ENCODE measurements at regions not wholly inside any gene's neighbourhood (a gene's known extent, or its start where the extent isn't known, plus 50 kb on each side); places are given as distances from the start of the nearest gene placed in this dataset.

DNA sequence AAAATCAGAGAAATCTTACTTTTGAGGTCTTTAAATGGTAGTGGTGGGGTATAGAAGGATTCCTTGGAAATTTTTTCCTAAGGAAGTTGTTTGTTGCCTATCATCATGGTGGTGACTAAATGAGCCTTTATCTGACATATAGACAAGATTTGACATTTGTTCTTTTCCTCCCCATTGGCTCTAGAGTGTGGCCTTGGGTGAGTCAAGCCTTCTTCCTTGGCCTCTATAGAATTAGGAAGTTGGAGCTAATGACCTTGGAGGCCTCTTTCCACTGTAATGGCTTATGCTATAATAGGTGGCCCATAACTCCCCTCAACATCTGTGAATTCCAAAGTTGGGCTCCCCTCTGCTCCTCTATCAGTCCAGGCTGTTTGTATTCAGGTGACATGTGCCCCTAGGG, 79.1 kb upstream of the HNF1B start:
- Histone ChIP-seq H3K36me3 (ENCODE audit: control insufficient read depth in 2 of 2, insufficient read depth in 2 of 2, low read length in 1 of 2) (no peaks in the 10 kb centered on the region), H3K4me3 (no peak overlapping the region), H3K9ac (ENCODE audit: control insufficient read depth, insufficient read depth, low read length) (no peak overlapping the region), H2AFZ (ENCODE audit: control insufficient read depth, low read depth, low read length) (no peak overlapping the region), H3K27me3 (replicated peaks in 1 of 2; ENCODE audit: control insufficient read depth in 2 of 2, insufficient read depth in 2 of 2, low read length in 1 of 2) (no peaks in the 10 kb centered on the region), H3K4me1 (ENCODE audit: control insufficient read depth, insufficient read depth, low read length) (peaks cover 52% of the 10 kb centered on the region), H3K4me2 (ENCODE audit: control insufficient read depth, insufficient read depth) (no peak overlapping the region), H3K9me3 (replicated peaks; ENCODE audit: control insufficient read depth, insufficient read depth, low read length) (no peaks in the 10 kb centered on the region), H3K27ac (ENCODE audit: control insufficient read depth, insufficient read depth) (no peak overlapping the region), H3K79me2 (ENCODE audit: control insufficient read depth, insufficient read depth, low read length) (no peaks in the 10 kb centered on the region), H4K20me1 (ENCODE audit: control insufficient read depth, insufficient read depth) (no peaks in the 10 kb centered on the region)
- ChIA-PET POLR2A (no interaction called here), RAD21 (ENCODE audit: unreplicated experiment) (no interaction called here), CTCF (no interaction called here), SMC1A (ENCODE audit: uncharacterized antibody, unreplicated experiment) (interaction anchor here (3.2 kb wide), 1 partner anchor 8 kb away, joined by 18 read pairs; no protein-coding TSS in a partner anchor)
- TF ChIP-seq TAF1 (IDR thresholded peaks at IDR 0.05; ENCODE audit: borderline replicate concordance, low read depth, low read length) = no peak
- TF ChIP-seq FOXM1 (IDR thresholded peaks at IDR 0.05; ENCODE audit: low read depth, low read length) = no peak
- TF ChIP-seq ZNF24 (IDR thresholded peaks at IDR 0.05) = no peak
- no peak for TF ChIP-seq FOS (IDR thresholded peaks at IDR 0.05; ENCODE audit: borderline replicate concordance, extremely low read depth, insufficient read length)
- TF ChIP-seq EP300 (IDR thresholded peaks at IDR 0.05; ENCODE audit: borderline replicate concordance in 1 of 2, control insufficient read depth in 1 of 2, low read depth in 2 of 2, low read length in 2 of 2) = no peak
- no peak for TF ChIP-seq IKZF1 (conservative IDR thresholded peaks at IDR 0.05)
- no peak for TF ChIP-seq NFYA (IDR thresholded peaks at IDR 0.05; ENCODE audit: borderline replicate concordance, low read depth, low read length)
- no peak for TF ChIP-seq ZZZ3 (IDR thresholded peaks at IDR 0.05; ENCODE audit: control insufficient read depth, insufficient read length, low read depth)
- in situ Hi-C loops (cut with MboI) (loop anchor here (25.0 kb wide), 1 partner anchor 1187 kb away; no protein-coding TSS in a partner anchor), intact Hi-C loops (cut with micrococcal nuclease; ENCODE audit: unreplicated experiment) (no loop called here)
- no peak for DNase-seq (ENCODE audit: low read depth, low spot score)
- no TSS peak for BruUV-seq (replicated peaks)
- no peak for FAIRE-seq
- no peak for ATAC-seq

Data from GM12878 (cell line).